Upper lobe of left lung (tissue), 6 donors: ENCODE measurements at regions not wholly inside any gene's neighbourhood (a gene's known extent, or its start where the extent isn't known, plus 50 kb on each side); places are given as distances from the start of the nearest gene placed in this dataset.

Experiments
- ATAC-seq, 2 donors: fragments of 200-7000 bp; cut with Tn5 transposase; one replicate each; pipeline ENCODE4 v1.9.1; 2022; ENCODE audit warnings: mild to moderate bottlenecking in 2 of 2, moderate library complexity in 2 of 2; ENCODE audit not compliant: low FRiP score in 2 of 2
- DNase-seq, 2 donors: peaks; one replicate each; pipeline ENCODE4 v3.0.0-alpha.2; 2019 to 2020
- H3K27ac ChIP-seq, 4 donors: fragments of 200-600 bp; sonication (generic); one replicate each; pipeline ENCODE4 v1.5.1; 2016 to 2019
- H3K27me3 ChIP-seq, 4 donors: fragments of 200-600 bp; sonication (generic); one replicate each; pipeline ENCODE4 v1.5.1; 2017 to 2019
- H3K36me3 ChIP-seq, 4 donors: fragments of 200-600 bp; sonication (generic); one replicate each; pipeline ENCODE4 v1.5.1; 2016 to 2019
- H3K4me1 ChIP-seq, 4 donors: fragments of 200-600 bp; sonication (generic); one replicate each; pipeline ENCODE4 v1.5.1; 2018 to 2019
- H3K4me3 ChIP-seq, 4 donors: fragments of 200-600 bp; sonication (generic); one replicate each; pipeline ENCODE4 v1.5.1; 2017 to 2019; ENCODE audit warnings: mild to moderate bottlenecking in 2 of 4, moderate library complexity in 1 of 4
- H3K9me3 ChIP-seq, 4 donors: fragments of 200-600 bp; sonication (generic); one replicate each; pipeline ENCODE4 v1.5.1; 2018 to 2019
- CTCF ChIP-seq, 6 experiments: fragments of 450-650 bp in 4 of 6; fragments of 200-600 bp in 2 of 6; sonication (generic) in 2 of 6; IDR thresholded peaks; one replicate each; pipeline ENCODE4 v1.5.1; 2016 to 2019; ENCODE audit warnings: antibody characterized with exemption in 6 of 6
- EP300 ChIP-seq, 4 donors: sonication (generic); formaldehyde crosslinking; IDR thresholded peaks; one replicate each; pipeline ENCODE4 v1.5.1; 2017; ENCODE audit warnings: antibody characterized with exemption in 4 of 4, control low read depth in 2 of 4
- POLR2A ChIP-seq, 4 donors: fragments of 450-650 bp; IDR thresholded peaks; one replicate each; pipeline ENCODE4 v1.5.1; 2016 to 2017; ENCODE audit warnings: antibody characterized with exemption in 4 of 4, mild to moderate bottlenecking in 2 of 4
- POLR2AphosphoS5 ChIP-seq, 2 donors: sonication (generic); formaldehyde crosslinking; IDR thresholded peaks; one replicate each; pipeline ENCODE4 v1.5.1; 2017; ENCODE audit warnings: antibody characterized with exemption in 2 of 2
- WGBS, 2 donors: methylation state at CpG; one replicate each; pipeline ENCODE4 v1.1.5; 2017 to 2018; 5-methylcytosine and 5-hydroxymethylcytosine counted together
- donor health status: DM: no; HTN: no; CAD: no; lungs with moderate emphysema.
- donor health status: DM: no; HTN: yes; CAD: no; lungs with severe emphysema.

GRCh38 chr2:215812966-215813365, 200.4 kb downstream of the MREG start:
- no peaks in the 10 kb centered on the region for H3K27me3 ChIP-seq
- DNase-seq (no peak), ATAC-seq (no peak)
- H3K4me1 ChIP-seq: peaks cover 0 to 12% (median 5%) of the 10 kb centered on the region in 4 donors
- TF ChIP-seq EP300 (IDR thresholded peaks at IDR 0.05) (no peak), POLR2A (IDR thresholded peaks at IDR 0.05) (no peak), CTCF (IDR thresholded peaks at IDR 0.05) (no peak)
- no peaks in the 10 kb centered on the region for H3K36me3 ChIP-seq
- H3K4me3 ChIP-seq: no peak overlapping the region
- H3K9me3 ChIP-seq: no peaks in the 10 kb centered on the region
- no peak overlapping the region for H3K27ac ChIP-seq

- TF ChIP-seq POLR2AphosphoS5 (IDR thresholded peaks at IDR 0.05): no peak
- TF ChIP-seq POLR2A (IDR thresholded peaks at IDR 0.05): no peak
- TF ChIP-seq EP300 (IDR thresholded peaks at IDR 0.05): no peak
- TF ChIP-seq CTCF (IDR thresholded peaks at IDR 0.05): no peak
- 59 to 77% methylated on average over 3 of the region's 3 CpGs for WGBS, 2 donors
- Histone ChIP-seq H3K9me3 (no peaks in the 10 kb centered on the region), H3K4me1 (peaks cover 0 to 12% (median 5%) of the 10 kb centered on the region in 4 donors), H3K27ac (no peak overlapping the region), H3K36me3 (no peaks in the 10 kb centered on the region), H3K4me3 (no peak overlapping the region), H3K27me3 (no peaks in the 10 kb centered on the region)
- no peak for DNase-seq
- ATAC-seq: peak in 1 of 2 donors; percentile 47
Measured at GRCh38 chr2:215811409-215812345, 201.7 kb downstream of the MREG start.

GRCh38 chr2:215811003-215811402, 202.3 kb downstream of the MREG start:
- Histone ChIP-seq H3K4me1 (peaks cover 0 to 12% (median 5%) of the 10 kb centered on the region in 4 donors), H3K27ac (no peak overlapping the region), H3K4me3 (no peak overlapping the region), H3K36me3 (no peaks in the 10 kb centered on the region), H3K27me3 (no peaks in the 10 kb centered on the region), H3K9me3 (no peaks in the 10 kb centered on the region)
- no peak for TF ChIP-seq POLR2A (IDR thresholded peaks at IDR 0.05)
- WGBS, 2 donors: 89 to 90% methylated on average over 3 of the region's 3 CpGs
- no peak for ATAC-seq
- DNase-seq: no peak

GRCh38 chr2:215808996-215809395, 204.4 kb downstream of the MREG start:
- no peak for TF ChIP-seq POLR2AphosphoS5 (IDR thresholded peaks at IDR 0.05)
- TF ChIP-seq CTCF (IDR thresholded peaks at IDR 0.05): no peak
- TF ChIP-seq POLR2A (IDR thresholded peaks at IDR 0.05): no peak
- TF ChIP-seq EP300 (IDR thresholded peaks at IDR 0.05): no peak
- H3K4me3 ChIP-seq: no peak overlapping the region
- no peaks in the 10 kb centered on the region for H3K27me3 ChIP-seq
- H3K9me3 ChIP-seq: no peaks in the 10 kb centered on the region
- no peak for ATAC-seq
- 87 to 92% methylated on average over 1 of the region's 1 CpG for WGBS, 2 donors
- H3K27ac ChIP-seq: no peak overlapping the region
- peaks cover 0 to 12% (median 5%) of the 10 kb centered on the region in 4 donors for H3K4me1 ChIP-seq
- no peaks in the 10 kb centered on the region for H3K36me3 ChIP-seq
- DNase-seq: no peak

GRCh38 chr2:215808194-215808593, 205.2 kb downstream of the MREG start:
- WGBS, 2 donors: 85 to 87% methylated on average over 2 of the region's 2 CpGs
- no peaks in the 10 kb centered on the region for H3K36me3 ChIP-seq
- DNase-seq (no peak), ATAC-seq (no peak)
- no peak overlapping the region for H3K27ac ChIP-seq
- TF ChIP-seq POLR2AphosphoS5 (IDR thresholded peaks at IDR 0.05) (no peak), CTCF (IDR thresholded peaks at IDR 0.05) (no peak), EP300 (IDR thresholded peaks at IDR 0.05) (no peak), POLR2A (IDR thresholded peaks at IDR 0.05) (no peak)
- no peaks in the 10 kb centered on the region for H3K9me3 ChIP-seq
- H3K4me3 ChIP-seq: no peak overlapping the region
- no peaks in the 10 kb centered on the region for H3K27me3 ChIP-seq
- H3K4me1 ChIP-seq: peaks cover 0 to 12% (median 5%) of the 10 kb centered on the region in 4 donors
